Stimulated activated CD4-positive, alpha-beta T cell treated with anti-CD3 and anti-CD28 coated beads, Interleukin-15, amount 100 ng/mL, for 24 hours (primary cell): ENCODE measurements at regions not wholly inside any gene's neighbourhood (a gene's known extent, or its start where the extent isn't known, plus 50 kb on each side); places are given as distances from the start of the nearest gene placed in this dataset.

Experiments used
- DNase-seq: peaks from one replicate; pipeline ENCODE4 v3.0.0-alpha.2; 2020

GRCh38 chr16:55125818-55126385, 195.2 kb downstream of the IRX5 start:
- DNase-seq: no peak

- no peak for DNase-seq
Observed at GRCh38 chr16:55126456-55126855, 195.8 kb downstream of the IRX5 start.

GRCh38 chr16:55130456-55130855, 193.5 kb upstream of the IRX6 start:
- DNase-seq: no peak

GRCh38 chr16:55130911-55131310, 193.1 kb upstream of the IRX6 start:
- no peak for DNase-seq

GRCh38 chr16:55133654-55134053, 190.3 kb upstream of the IRX6 start:
- DNase-seq: no peak

GRCh38 chr16:55136356-55137150, 187.4 kb upstream of the IRX6 start:
- DNase-seq: no peak

- DNase-seq: no peak
Observed at GRCh38 chr16:55138298-55138697, 185.7 kb upstream of the IRX6 start.

- no peak for DNase-seq
Observed at GRCh38 chr16:55142405-55142804, 181.6 kb upstream of the IRX6 start.

- DNase-seq: no peak
Observed at GRCh38 chr16:55144651-55145050, 179.4 kb upstream of the IRX6 start.

- no peak for DNase-seq
Observed at GRCh38 chr16:55145771-55146603, 178.0 kb upstream of the IRX6 start.

- no peak for DNase-seq
Observed at GRCh38 chr16:55146966-55147365, 177.0 kb upstream of the IRX6 start.

GRCh38 chr16:55147396-55147795, 176.6 kb upstream of the IRX6 start:
- no peak for DNase-seq

GRCh38 chr16:55149622-55150021, 174.4 kb upstream of the IRX6 start:
- no peak for DNase-seq

- DNase-seq: no peak
Observed at GRCh38 chr16:55151561-55152305, 172.3 kb upstream of the IRX6 start.

- DNase-seq: no peak
Observed at GRCh38 chr16:55152875-55153390, 171.1 kb upstream of the IRX6 start.

GRCh38 chr16:55154262-55154661, 169.7 kb upstream of the IRX6 start:
- DNase-seq: no peak

GRCh38 chr16:55154956-55155355, 169.0 kb upstream of the IRX6 start:
- DNase-seq: no peak

GRCh38 chr16:55155815-55156214, 168.2 kb upstream of the IRX6 start:
- no peak for DNase-seq

- no peak for DNase-seq
Observed at GRCh38 chr16:55169780-55170179, 154.2 kb upstream of the IRX6 start.

- no peak for DNase-seq
Observed at GRCh38 chr16:55171241-55171640, 152.8 kb upstream of the IRX6 start.

- no peak for DNase-seq
Observed at GRCh38 chr16:55175389-55175788, 148.6 kb upstream of the IRX6 start.

GRCh38 chr16:55176901-55177300, 147.1 kb upstream of the IRX6 start:
- no peak for DNase-seq

- DNase-seq: no peak
Observed at GRCh38 chr16:55179411-55179810, 144.6 kb upstream of the IRX6 start.
